GM23338 (cell line): ENCODE measurements at regions not wholly inside any gene's neighbourhood (a gene's known extent, or its start where the extent isn't known, plus 50 kb on each side); places are given as distances from the start of the nearest gene placed in this dataset.
"Not testable (repeated sequence)": the region's sequence is repeated elsewhere in the genome, so short reads cannot be mapped to it uniquely, and the experiment has no call there.

ENCODE experiments used
- CREB1 ChIP-seq: fragments of 250-450 bp; sonication (Bioruptor Pico); IDR thresholded peaks from 2 replicates; pipeline ENCODE4 v1.5.0; 2020; ENCODE audit warnings: low read depth, mild to moderate bottlenecking, moderate library complexity
- CTCF ChIP-seq, 2 experiments: fragments of 200-600 bp in 1 of 2; sonication (generic) in 1 of 2; conservative IDR thresholded peaks; 2 replicates each; pipeline versions ENCODE4 v1.5.1 to v1.6.1; 2016 to 2017; ENCODE audit warnings: antibody characterized with exemption in 2 of 2, low read depth in 2 of 2, mild to moderate bottlenecking in 2 of 2, moderate library complexity in 1 of 2
- EZH2 ChIP-seq: fragments of 200-600 bp; sonication (generic); IDR thresholded peaks from one replicate; pipeline ENCODE4 v1.8.0; 2017; ENCODE audit warnings: antibody characterized with exemption, mild to moderate bottlenecking, low read depth; ENCODE audit not compliant: unreplicated experiment
- JUNB ChIP-seq: IDR thresholded peaks from one replicate; pipeline ENCODE4 v1.6.1; 2016; ENCODE audit warnings: antibody characterized with exemption; ENCODE audit not compliant: unreplicated experiment
- POLR2AphosphoS5 ChIP-seq: IDR thresholded peaks from 2 replicates; pipeline ENCODE4 v1.6.1; 2016; ENCODE audit warnings: antibody characterized with exemption, low read depth
- REST ChIP-seq: IDR thresholded peaks from one replicate; pipeline ENCODE4 v1.6.1; 2018; ENCODE audit warnings: antibody characterized with exemption; ENCODE audit not compliant: unreplicated experiment
- STAT1 ChIP-seq: IDR thresholded peaks from one replicate; pipeline ENCODE4 v1.6.1; 2016; ENCODE audit warnings: antibody characterized with exemption; ENCODE audit not compliant: unreplicated experiment

- TF ChIP-seq CTCF (conservative IDR thresholded peaks at IDR 0.05; ENCODE audit: low read depth in 2 of 2); STAT1; REST; POLR2AphosphoS5; EZH2; CREB1 (CRISPR knock-in tag); JUNB: not testable (repeated sequence)
These were observed 765.2 kb upstream of the NOVA1 start for GRCh38 chr14:27363036-27363435.
